Keratinocyte (primary cell): ENCODE measurements at regions not wholly inside any gene's neighbourhood (a gene's known extent, or its start where the extent isn't known, plus 50 kb on each side); places are given as distances from the start of the nearest gene placed in this dataset.

ENCODE experiments used
- DNase-seq: peaks from one replicate; pipeline ENCODE4 v3.0.0-alpha.2; 2011; ENCODE audit warnings: low read depth, missing footprints, low spot score
- FAIRE-seq: peaks from 2 replicates; lab custom pipeline; 2011; peaks lifted over from hg19 to GRCh38; lab: Jason Lieb, UNC
- H2AFZ ChIP-seq: 2 replicates; pipeline ENCODE4 v1.6.0; 2012; ENCODE audit warnings: low read length, control low read depth, inconsistent platforms; ENCODE audit not compliant: control insufficient read depth
- H3K27ac ChIP-seq: 2 replicates; pipeline ENCODE4 v1.5.1; 2011; ENCODE audit warnings: low read length; ENCODE audit not compliant: control insufficient read depth, insufficient read depth
- H3K27me3 ChIP-seq: 3 replicates; pipeline ENCODE4 v1.6.0; 2011; ENCODE audit warnings: low read length; ENCODE audit not compliant: control insufficient read depth, insufficient read depth; ENCODE audit errors: extremely low read depth
- H3K36me3 ChIP-seq, 2 experiments: 2 replicates in 1 of 2; 3 replicates in 1 of 2; pipeline ENCODE4 v1.5.1; 2011; ENCODE audit warnings: low read length in 2 of 2, mild to moderate bottlenecking in 1 of 2; ENCODE audit not compliant: control insufficient read depth in 2 of 2, insufficient read depth in 2 of 2; ENCODE audit errors: extremely low read depth in 1 of 2
- H3K4me1 ChIP-seq: 3 replicates; pipeline ENCODE4 v1.5.1; 2011; ENCODE audit warnings: low read length; ENCODE audit not compliant: control insufficient read depth, insufficient read depth; ENCODE audit errors: extremely low read depth
- H3K4me2 ChIP-seq: 3 replicates; pipeline ENCODE4 v1.6.0; 2011; ENCODE audit warnings: low read depth, low read length; ENCODE audit not compliant: control insufficient read depth, insufficient read depth; ENCODE audit errors: extremely low read depth
- H3K4me3 ChIP-seq, 3 experiments: fragments of 200-600 bp in 1 of 3; sonication (generic) in 1 of 3; 2 replicates in 2 of 3; 3 replicates in 1 of 3; pipeline ENCODE4 v1.5.1; 2011 to 2016; ENCODE audit warnings: low read length in 3 of 3, mild to moderate bottlenecking in 3 of 3, control low read depth in 2 of 3, inconsistent platforms in 1 of 3, low read depth in 1 of 3, mixed read lengths in 1 of 3, mixed run types in 1 of 3, moderate library complexity in 1 of 3; ENCODE audit not compliant: control insufficient read depth in 2 of 3, insufficient read depth in 2 of 3; ENCODE audit errors: extremely low read depth in 1 of 3
- H3K79me2 ChIP-seq: 2 replicates; pipeline ENCODE4 v1.6.0; 2012; ENCODE audit warnings: low read length; ENCODE audit not compliant: control insufficient read depth, insufficient read depth
- H3K9ac ChIP-seq: 3 replicates; pipeline ENCODE4 v1.6.0; 2011; ENCODE audit warnings: low read length; ENCODE audit not compliant: control insufficient read depth, insufficient read depth; ENCODE audit errors: extremely low read depth
- H3K9me1 ChIP-seq: 3 replicates; pipeline ENCODE4 v1.6.0; 2011; ENCODE audit warnings: low read length; ENCODE audit not compliant: control insufficient read depth, insufficient read depth; ENCODE audit errors: extremely low read depth
- H3K9me3 ChIP-seq: 2 replicates; pipeline ENCODE4 v1.5.1; 2012; ENCODE audit warnings: low read depth, low read length; ENCODE audit not compliant: control insufficient read depth
- H4K20me1 ChIP-seq: 3 replicates; pipeline ENCODE4 v1.6.0; 2011; ENCODE audit warnings: low read length; ENCODE audit not compliant: control insufficient read depth, insufficient read depth; ENCODE audit errors: extremely low read depth
- EZH2 ChIP-seq: IDR thresholded peaks from one replicate; pipeline ENCODE4 v1.6.1; 2012; ENCODE audit warnings: inconsistent platforms, mild to moderate bottlenecking, low read length, moderate library complexity
- dilution Hi-C: fragments of 300-500 bp; cut with MboI; formaldehyde crosslinking; loops from one replicate; pipeline ENCODE4 v1.7.0; 2020; ENCODE audit warnings: low sequenced_read_pairs; ENCODE audit not compliant: extremely low pct_ligation_motif_present
- TF ChIP-seq, protein P1 (sequence below), 3 experiments: IDR thresholded peaks in 1 of 3; conservative IDR thresholded peaks in 1 of 3; optimal IDR thresholded peaks in 1 of 3; 2 replicates in 2 of 3; 3 replicates in 1 of 3; pipeline versions ENCODE3 to v1.5.1; 2011; ENCODE audit warnings: low read length in 3 of 3, mild to moderate bottlenecking in 3 of 3, moderate library complexity in 2 of 3, control low read depth in 1 of 3, inconsistent platforms in 1 of 3; ENCODE audit not compliant: insufficient read depth in 2 of 3; ENCODE audit errors: extremely low read depth in 1 of 3

GRCh38 chr20:48102931-48103660 lies 317.8 kb upstream of the SULF2 start:
- H3K4me2 ChIP-seq = no peak overlapping the region
- no peaks in the 10 kb centered on the region for H3K9me1 ChIP-seq
- dilution Hi-C loops = no loop called here
- FAIRE-seq (no peak), DNase-seq (no peak)
- no peaks in the 10 kb centered on the region for H3K36me3 ChIP-seq
- H3K9me3 ChIP-seq = no peaks in the 10 kb centered on the region
- H2AFZ ChIP-seq = no peak overlapping the region
- no peak overlapping the region for H3K27ac ChIP-seq
- no peaks in the 10 kb centered on the region for H3K4me1 ChIP-seq
- H3K4me3 ChIP-seq = no peak overlapping the region
- H3K79me2 ChIP-seq = no peaks in the 10 kb centered on the region
- H3K9ac ChIP-seq = no peak overlapping the region
- H3K27me3 ChIP-seq = peaks cover 14% of the 10 kb centered on the region
- H4K20me1 ChIP-seq = no peaks in the 10 kb centered on the region
- TF ChIP-seq, protein P1, sequence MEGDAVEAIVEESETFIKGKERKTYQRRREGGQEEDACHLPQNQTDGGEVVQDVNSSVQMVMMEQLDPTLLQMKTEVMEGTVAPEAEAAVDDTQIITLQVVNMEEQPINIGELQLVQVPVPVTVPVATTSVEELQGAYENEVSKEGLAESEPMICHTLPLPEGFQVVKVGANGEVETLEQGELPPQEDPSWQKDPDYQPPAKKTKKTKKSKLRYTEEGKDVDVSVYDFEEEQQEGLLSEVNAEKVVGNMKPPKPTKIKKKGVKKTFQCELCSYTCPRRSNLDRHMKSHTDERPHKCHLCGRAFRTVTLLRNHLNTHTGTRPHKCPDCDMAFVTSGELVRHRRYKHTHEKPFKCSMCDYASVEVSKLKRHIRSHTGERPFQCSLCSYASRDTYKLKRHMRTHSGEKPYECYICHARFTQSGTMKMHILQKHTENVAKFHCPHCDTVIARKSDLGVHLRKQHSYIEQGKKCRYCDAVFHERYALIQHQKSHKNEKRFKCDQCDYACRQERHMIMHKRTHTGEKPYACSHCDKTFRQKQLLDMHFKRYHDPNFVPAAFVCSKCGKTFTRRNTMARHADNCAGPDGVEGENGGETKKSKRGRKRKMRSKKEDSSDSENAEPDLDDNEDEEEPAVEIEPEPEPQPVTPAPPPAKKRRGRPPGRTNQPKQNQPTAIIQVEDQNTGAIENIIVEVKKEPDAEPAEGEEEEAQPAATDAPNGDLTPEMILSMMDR (optimal IDR thresholded peaks at IDR 0.05 in 1 of 3, IDR thresholded peaks at IDR 0.05 in 1 of 3, conservative IDR thresholded peaks at IDR 0.05 in 1 of 3; ENCODE audit: extremely low read depth in 1 of 3, insufficient read depth in 2 of 3, low read length in 3 of 3) = no peak
- no peak for TF ChIP-seq EZH2

DNA sequence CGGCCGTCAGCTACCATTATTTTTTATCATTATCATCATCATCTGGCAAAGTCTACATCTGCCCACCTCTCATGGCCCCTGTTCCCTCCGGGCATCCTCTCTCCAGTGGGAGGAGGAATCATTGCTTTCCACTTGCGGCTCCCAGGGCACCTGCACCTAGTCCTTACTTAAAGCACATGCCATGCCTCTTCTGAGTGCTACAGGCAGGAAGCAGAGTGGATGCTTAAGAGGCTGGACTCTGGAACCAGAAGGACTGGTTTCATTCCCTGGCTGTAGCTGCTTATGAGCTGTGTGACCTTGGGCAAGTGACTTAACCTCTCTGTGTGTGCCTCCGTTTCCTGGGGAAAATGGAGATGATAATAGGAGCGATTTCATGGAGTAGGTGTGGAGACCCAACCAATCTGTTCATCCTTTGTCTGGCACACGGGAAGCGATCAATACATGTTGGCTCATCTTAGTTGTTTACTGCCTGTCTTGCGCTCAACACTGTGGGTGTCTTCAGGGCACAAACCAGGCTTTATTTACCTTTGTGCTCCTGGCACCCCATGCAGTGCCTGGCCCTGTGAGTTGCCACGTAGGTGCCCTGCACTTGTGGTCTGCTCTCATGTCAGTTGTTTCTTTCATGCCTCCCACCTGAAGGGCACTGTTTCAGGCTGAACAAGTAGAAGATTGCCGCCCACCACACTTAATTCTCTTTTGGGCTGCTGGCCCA lies 317.0 kb upstream of the SULF2 start:
- no peak for FAIRE-seq

More for the DNA sequence above, 317.0 kb upstream of the SULF2 start:
- H2AFZ ChIP-seq = no peak overlapping the region
- no peaks in the 10 kb centered on the region for H4K20me1 ChIP-seq
- H3K27me3 ChIP-seq = peaks cover 14% of the 10 kb centered on the region
- H3K4me1 ChIP-seq = no peaks in the 10 kb centered on the region
- DNase-seq = no peak
- no peak overlapping the region for H3K27ac ChIP-seq
- H3K36me3 ChIP-seq = no peaks in the 10 kb centered on the region
- dilution Hi-C loops = no loop called here
- no peaks in the 10 kb centered on the region for H3K9me3 ChIP-seq
- H3K4me3 ChIP-seq = no peak overlapping the region
- H3K9ac ChIP-seq = no peak overlapping the region
- no peak overlapping the region for H3K4me2 ChIP-seq
- H3K79me2 ChIP-seq = no peaks in the 10 kb centered on the region
- H3K9me1 ChIP-seq = no peaks in the 10 kb centered on the region
- TF ChIP-seq EZH2 = no peak
- TF ChIP-seq, protein P1 (optimal IDR thresholded peaks at IDR 0.05 in 1 of 3, IDR thresholded peaks at IDR 0.05 in 1 of 3, conservative IDR thresholded peaks at IDR 0.05 in 1 of 3; ENCODE audit: extremely low read depth in 1 of 3, insufficient read depth in 2 of 3, low read length in 3 of 3) = no peak
